ENCODE measurements at regions not wholly inside any gene's neighbourhood (a gene's known extent, or its start where the extent isn't known, plus 50 kb on each side); places are given as distances from the start of the nearest gene placed in this dataset.
"Not testable (repeated sequence)": the region's sequence is repeated elsewhere in the genome, so short reads cannot be mapped to it uniquely, and the experiment has no call there.

- no peak for DNase-seq
These were observed 841.8 kb upstream of the TENM4 start for GRCh38 chr11:80282643-80283042.

- DNase-seq = no peak
These were observed 840.4 kb upstream of the TENM4 start for GRCh38 chr11:80281194-80281593.

GRCh38 chr11:80280737-80281136, 839.9 kb upstream of the TENM4 start:
- no peak for DNase-seq

- no peak for DNase-seq
These were observed 820.9 kb upstream of the TENM4 start for GRCh38 chr11:80261776-80262175.

GRCh38 chr11:80257319-80258015, 816.6 kb upstream of the TENM4 start:
- DNase-seq = not testable (repeated sequence)

- no peak for DNase-seq
These were observed 814.2 kb upstream of the TENM4 start for GRCh38 chr11:80255021-80255420.

- DNase-seq = no peak
These were observed 800.9 kb upstream of the TENM4 start for GRCh38 chr11:80241766-80242165.

- DNase-seq = no peak
These were observed 799.4 kb upstream of the TENM4 start for GRCh38 chr11:80240245-80240644.

- no peak for DNase-seq
These were observed 798.4 kb upstream of the TENM4 start for GRCh38 chr11:80239217-80239616.

- DNase-seq = no peak
These were observed 787.1 kb upstream of the TENM4 start for GRCh38 chr11:80227915-80228314.

GRCh38 chr11:80214413-80214812, 773.6 kb upstream of the TENM4 start:
- DNase-seq = no peak

GRCh38 chr11:80211673-80212072, 770.8 kb upstream of the TENM4 start:
- DNase-seq = no peak

GRCh38 chr11:80204021-80204420, 763.2 kb upstream of the TENM4 start:
- DNase-seq = no peak

- no peak for DNase-seq
These were observed 756.2 kb upstream of the TENM4 start for GRCh38 chr11:80196932-80197554.

GRCh38 chr11:80196041-80196440, 755.2 kb upstream of the TENM4 start:
- DNase-seq = no peak

- DNase-seq = no peak
These were observed 753.8 kb upstream of the TENM4 start for GRCh38 chr11:80194625-80195024.

- no peak for DNase-seq
These were observed 753.2 kb upstream of the TENM4 start for GRCh38 chr11:80194016-80194415.

- no peak for DNase-seq
These were observed 747.3 kb upstream of the TENM4 start for GRCh38 chr11:80188076-80188627.

GRCh38 chr11:80186692-80187091, 745.9 kb upstream of the TENM4 start:
- no peak for DNase-seq

GRCh38 chr11:80182901-80183300, 742.1 kb upstream of the TENM4 start:
- no peak for DNase-seq

GRCh38 chr11:80173371-80174136, 732.7 kb upstream of the TENM4 start:
- peak; percentile 57 for DNase-seq

GRCh38 chr11:80168796-80169195, 728.0 kb upstream of the TENM4 start:
- no peak for DNase-seq

- DNase-seq = no peak
These were observed 726.9 kb upstream of the TENM4 start for GRCh38 chr11:80167766-80168165.

- DNase-seq = no peak
These were observed 724.9 kb upstream of the TENM4 start for GRCh38 chr11:80165744-80166143.

Measured in NCI-H2171 treated with DMSO at 0.1 percent for 48 hours (cell line).